ENCODE measurements at regions not wholly inside any gene's neighbourhood (a gene's known extent, or its start where the extent isn't known, plus 50 kb on each side); places are given as distances from the start of the nearest gene placed in this dataset.
"Not testable (repeated sequence)": the region's sequence is repeated elsewhere in the genome, so short reads cannot be mapped to it uniquely, and the experiment has no call there.

DNA sequence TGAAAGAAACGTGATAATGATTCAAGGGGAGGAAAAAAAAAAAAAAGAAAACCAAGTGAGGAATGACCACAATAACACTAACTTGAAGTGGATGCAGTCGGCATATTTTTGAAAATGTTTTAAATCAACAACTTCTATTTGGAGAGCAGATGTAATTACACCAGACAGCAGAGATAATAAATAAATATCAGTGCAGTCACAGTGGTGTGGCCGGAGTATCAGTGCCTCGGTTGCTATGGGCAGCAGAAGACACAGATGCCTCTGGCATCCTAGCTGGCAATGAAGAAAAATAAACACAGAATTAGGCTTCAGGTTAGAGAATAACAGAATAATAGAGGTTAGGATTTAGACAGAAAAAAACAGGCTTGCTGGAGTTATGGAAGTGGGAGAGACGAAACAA, 888.3 kb downstream of the LTN1 start:
- no peak for DNase-seq

DNA sequence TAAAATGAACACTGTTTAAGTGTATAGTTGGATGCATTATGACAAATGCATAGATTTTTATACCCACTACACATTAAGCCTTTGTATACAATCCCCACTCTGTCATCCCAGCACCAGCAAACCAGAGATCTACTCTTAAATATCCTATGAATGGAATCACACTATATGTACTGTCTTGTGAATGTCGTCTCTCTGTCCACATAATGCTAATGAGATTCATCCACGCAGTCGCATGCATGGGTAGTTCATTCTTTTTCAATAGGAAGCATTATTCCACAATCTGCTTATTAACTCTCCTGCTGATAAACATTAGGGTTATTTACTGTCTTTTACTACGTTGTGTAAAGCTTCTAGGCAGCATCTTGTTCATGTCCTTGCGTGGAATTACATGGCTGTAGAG, 892.3 kb downstream of the LTN1 start:
- DNase-seq, result no peak

DNA sequence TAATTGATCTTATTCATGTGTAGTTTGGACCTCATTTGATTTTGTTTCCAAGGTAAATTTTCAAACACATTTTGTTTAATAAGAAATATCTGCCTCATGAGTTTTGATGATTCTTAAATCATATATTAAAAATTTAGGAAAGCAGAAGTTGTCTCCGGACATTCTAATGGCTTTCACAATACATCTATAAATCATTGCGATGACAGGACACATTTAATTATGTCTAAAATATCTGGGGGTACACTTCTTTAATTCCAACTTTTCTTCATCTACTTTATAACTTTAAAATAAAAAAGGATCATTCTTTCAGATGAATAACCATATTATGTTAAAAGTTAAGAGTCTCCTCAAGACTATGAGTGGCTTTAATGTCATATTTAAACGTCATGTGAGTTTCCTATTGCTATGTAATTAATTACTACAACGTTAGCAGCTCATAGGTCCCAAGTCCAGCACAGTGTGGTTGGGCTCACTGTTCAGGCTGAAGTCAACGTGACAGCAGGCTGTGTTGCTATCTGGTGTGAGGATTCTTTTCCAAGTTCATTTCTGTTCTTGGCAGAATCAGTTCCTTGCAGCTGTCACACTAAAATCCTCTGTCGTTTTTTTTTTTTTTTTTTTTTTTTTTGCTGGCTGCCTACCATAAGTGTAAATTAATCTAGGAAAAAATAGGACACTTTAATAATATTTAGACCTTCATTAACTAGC, 893.5 kb downstream of the LTN1 start:
- DNase-seq, result no peak

DNA sequence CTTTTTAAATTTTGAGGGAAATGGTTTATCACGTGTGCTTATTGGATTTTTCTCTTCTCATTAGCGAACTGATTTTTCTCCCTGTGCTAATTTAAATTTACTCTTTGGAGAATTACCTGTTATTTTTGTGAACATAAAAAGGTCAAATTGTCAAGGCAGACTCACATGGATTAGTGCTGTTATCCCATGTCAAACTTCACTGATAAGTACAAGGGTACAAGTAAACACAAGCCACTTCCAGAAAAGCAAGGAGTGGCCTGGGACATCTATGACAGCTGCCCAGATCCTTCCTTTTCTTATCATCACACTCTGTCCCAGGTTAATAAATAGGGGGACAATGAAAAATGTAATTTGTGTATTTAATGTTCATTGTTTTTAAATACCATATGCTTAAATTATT, 901.2 kb downstream of the LTN1 start:
- DNase-seq, result no peak

DNA sequence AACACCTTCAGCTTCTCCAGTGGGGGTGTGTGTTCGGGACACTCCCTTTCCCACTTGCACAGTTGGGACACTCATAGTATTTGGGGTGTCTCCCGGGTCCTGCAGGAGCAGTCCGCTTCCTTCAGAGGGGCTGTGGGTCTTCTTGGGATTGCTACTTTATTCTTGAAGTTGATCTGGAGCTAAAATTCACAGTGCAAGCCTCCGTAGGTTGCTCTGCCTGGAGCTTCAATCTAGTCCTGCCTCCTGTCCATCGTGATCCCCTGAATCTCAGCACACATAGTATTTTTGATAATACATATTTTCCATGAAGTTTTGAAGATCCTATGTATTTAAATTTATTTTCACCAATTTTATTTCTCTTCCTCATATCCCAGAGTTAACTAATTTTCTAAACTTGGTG, 902.1 kb downstream of the LTN1 start:
- no peak for DNase-seq

DNA sequence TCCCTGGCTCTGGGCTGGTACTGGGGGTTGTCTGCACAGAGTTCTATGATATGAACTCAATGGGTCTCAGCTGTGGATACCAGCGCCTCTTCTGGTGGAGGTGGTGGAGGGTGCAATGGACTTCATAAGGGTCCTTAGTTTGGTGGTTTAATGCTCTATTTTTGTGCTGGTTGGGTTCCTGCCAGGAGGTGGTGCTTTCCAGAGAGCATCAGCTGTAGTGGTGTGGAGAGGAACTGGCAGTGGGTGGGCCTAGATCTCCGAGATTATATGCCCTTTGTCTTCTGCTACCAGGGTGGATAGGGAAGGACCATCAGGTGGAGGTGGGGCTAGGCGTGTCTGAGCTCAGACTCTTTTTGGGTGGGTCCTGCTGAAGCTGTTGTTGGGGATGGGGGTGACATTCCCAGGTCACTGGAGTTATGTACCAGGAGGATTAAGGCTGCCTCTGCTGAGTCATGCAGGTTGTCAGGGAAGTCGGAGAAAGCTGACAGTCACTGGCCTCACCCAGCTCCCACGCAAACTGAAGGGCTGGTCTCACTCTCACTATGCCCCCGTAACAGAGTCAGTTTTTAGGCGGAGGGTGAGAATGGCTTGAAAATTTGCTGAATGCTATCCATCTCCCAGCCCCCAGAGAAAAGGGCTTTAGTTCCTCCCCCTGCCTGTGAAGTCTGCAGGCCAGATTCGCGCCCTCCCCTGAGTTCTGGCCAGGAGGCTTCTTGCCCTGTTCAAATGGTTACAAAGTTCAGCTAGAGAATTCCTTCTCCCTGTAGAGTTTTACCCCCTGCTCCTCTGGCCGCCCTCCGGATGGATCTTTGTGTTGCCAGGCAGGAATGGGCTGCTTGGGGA, 902.9 kb downstream of the LTN1 start:
- no peak for DNase-seq

DNA sequence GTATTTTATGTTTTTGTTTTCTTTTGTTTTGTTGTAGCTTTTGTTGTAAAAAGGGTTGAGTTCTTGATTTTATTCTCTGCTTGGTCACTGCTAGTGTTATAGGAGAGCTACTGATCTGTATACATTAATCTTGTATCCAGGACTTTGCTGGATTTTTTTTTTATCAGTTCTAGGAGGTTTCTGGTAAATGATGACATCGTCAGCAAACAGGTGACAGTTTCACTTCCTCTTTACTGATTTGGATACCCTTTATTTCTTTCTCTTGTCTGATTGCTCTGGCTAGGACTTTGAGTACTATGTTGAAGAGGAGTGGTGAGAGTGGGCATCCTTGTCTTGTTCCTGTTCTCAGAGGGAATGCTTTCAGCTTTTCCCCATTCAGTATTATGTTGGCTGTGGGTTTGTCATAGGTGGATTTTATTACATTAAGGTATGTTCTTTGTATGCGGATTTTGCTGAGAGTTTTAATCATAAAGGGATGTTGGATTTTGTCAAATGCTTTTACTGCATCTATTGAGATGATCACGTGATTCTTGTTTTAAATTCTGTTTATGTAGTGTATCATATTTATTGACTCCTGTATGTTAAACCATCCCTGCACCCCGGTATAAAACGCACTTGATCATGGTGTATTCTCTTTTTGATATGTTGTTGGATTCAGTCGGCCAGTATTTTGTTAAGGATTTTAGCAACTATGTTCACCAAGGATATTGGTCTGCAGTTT, 905.7 kb downstream of the LTN1 start:
- DNase-seq, result no peak

DNA sequence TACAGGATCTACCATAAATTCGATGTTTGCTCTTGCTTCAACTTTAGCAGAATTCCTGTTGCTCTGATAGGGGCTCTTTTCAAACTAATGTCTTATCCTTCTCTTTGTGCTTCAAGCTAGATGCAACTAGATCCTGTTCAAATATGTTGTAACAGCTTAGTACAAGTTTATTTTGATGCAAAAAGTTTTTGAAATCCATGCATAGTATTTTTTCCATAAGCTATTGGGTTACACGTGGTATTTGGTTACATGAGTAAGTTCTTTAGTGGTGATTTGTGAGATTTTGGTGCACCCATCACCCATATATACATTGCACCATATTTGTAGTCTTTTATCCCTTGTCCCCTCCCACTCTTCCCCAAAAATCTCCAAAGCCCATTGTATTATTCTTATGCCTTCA, 907.7 kb downstream of the LTN1 start:
- no peak for DNase-seq

DNA sequence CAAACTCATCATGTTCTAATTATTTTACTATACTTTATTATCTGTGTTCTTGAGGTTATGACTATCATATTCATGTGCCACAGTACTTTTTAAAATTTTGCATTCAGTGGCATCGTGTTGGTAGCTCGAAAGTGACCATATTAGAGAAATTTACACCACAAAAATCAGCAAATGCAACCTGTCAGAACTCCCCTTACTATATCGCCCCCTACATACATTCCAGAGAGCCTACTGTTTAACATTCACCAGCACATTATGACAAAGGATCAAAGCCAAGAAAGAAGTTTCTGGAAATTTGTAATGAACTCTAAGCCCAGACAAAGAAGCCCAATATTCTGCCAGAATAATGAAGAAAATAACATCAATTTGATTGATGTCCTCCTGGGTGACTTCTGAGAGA, 909.3 kb downstream of the LTN1 start:
- DNase-seq, result no peak

DNA sequence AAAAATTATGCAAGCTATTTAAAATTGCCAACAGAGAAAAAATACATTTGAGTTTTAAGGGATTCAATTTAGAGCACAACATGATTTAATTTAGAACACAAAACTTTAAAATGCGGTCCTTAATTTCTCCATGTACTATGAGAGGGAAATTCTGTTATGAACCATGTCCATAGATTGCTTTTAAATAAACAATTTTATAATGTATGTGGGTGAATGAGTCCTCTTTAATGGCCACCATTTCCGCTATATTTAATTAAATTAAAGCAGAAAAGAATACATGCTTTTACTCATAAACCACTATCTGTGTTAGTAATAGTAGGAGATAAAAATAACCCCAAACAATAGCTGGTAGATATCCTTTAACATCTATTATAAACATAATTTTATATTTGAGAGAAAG, 914.6 kb downstream of the LTN1 start:
- no peak for DNase-seq

DNA sequence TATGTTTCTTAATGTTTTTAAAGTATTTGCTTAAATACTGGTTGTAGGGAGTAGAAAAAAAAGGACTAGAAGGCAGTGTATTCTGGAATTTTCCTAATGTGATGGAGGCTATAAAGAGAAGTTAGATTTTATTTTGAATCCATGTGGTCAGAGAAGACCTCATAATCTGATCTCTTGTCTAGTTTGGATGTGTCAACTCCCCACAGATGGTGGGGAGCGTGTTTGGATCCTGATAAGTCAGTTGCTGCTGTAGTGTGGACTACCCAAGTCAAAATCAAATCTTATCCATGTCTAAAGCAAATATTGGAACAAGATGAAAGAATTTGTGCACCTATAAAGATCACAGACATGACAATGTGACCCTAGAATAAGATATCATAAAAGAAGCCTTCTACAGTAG, 918.0 kb downstream of the LTN1 start:
- DNase-seq, result no peak

DNA sequence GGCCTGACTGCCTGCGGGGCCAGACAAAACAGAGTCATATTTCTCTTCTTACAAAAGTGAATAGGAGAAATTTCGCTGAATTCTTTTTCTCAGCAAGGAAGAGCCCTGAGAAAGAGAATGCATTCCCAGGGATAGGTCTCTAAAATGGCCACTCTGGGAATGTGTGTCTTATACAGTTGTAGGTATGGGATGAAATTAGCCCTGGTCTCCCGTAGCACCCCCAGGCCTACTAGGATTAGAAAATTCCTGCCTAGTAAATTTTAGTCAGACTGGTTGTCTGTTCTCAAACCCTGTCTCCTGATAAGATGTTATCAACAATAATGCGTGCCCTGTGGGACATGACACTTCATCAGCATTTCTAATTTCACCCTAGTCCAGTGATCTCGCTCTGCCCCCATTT, 920.1 kb downstream of the LTN1 start:
- no peak for DNase-seq

DNA sequence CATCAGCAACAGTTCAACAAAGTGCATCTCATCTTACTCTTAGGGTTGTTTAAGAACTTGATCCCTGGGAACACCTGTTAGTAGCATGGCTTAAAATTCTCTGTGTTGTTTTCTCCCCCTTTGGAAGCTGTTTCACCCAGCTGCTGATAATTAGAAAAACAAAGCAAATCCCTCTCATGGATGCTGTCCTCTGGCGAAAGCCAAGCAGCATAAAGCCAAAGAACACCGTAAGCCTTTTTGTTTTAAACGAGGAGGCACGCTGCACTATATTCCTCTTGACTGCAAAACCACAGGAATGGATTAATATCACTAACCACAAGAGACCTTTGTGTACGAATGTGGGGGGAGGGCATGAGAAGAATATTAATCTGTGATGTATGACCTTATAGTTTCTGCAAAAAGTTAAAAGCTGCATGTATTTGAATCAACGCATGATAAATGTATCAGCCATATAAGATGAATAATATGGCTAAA, 923.2 kb downstream of the LTN1 start:
- DNase-seq, result no peak

DNA sequence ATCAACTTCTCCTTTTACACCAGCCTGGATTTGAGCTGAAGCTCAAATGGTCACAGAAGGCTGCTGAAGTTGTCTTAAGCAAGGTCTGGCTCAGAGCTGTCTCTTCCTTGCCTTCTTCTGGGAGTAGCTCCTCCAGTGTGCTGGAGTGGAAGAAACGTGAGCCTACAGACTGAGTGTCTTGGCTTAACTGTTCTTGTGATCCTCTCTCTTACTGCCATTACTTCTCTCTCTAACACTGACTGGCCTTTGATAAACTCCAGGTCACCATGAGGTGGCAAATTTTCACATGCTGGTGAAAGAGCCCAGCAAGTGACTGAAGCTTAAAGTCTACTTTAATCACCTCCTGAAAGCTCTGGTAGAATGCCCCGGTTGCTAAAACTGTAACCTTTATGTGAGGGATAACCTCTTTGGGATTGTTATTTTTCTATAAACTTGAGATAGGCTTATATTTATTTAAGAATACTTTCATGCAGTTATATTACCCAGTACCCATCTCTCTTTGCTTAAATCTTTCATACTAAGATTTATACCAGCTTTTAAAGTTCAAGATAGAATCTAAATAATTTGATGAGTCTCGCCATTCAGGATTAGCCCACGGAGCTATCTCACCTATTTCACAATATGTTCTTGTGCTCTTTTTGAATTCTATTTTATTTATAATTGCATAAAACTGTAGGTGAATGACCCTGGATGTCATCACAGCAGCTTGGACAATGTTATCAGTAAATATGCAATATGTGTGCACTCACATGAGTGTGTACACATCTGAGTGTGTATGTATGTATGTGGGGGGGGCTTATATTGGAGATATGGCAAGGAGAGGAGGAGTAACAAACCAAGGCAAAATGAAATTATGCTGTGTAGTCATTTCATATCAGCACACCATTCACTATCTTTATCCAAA, 924.0 kb downstream of the LTN1 start:
- DNase-seq, result no peak

DNA sequence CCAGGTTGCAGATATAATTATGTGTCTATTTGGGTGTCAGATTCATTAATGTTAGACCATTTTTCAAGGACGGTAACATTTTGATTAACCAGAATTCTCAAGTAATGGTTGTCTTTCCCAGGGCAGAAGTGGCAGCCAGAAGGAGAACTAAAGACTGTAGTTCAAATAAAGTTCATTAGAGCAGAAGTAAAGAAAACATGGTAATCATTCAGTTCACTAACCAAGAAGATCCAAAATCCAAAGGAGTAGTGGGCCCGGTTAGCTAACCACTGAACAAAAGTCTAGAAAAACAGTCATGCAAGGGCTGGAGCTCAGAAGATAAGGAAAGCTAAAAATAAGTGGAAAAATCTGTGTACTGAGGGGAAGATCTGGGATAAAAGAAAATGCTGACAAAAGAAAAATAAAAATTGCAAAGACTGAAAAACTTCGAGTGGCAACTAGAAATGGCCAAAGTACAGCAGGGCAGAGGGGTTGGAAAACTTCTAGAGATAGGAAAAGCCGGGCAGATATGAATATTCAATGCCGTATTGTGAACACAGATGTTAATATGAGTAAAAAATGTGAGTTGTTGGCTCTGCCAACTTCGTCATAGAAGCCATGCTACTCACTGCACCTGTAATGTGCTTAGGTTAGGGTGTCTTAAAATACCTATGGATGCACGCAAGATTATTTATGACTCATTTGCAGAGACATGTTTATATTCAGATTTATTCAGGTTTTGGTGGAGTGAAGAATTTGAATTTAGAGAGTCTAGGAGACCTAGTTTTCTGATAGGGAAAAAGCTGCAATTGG, 925.9 kb downstream of the LTN1 start:
- no peak for DNase-seq

DNA sequence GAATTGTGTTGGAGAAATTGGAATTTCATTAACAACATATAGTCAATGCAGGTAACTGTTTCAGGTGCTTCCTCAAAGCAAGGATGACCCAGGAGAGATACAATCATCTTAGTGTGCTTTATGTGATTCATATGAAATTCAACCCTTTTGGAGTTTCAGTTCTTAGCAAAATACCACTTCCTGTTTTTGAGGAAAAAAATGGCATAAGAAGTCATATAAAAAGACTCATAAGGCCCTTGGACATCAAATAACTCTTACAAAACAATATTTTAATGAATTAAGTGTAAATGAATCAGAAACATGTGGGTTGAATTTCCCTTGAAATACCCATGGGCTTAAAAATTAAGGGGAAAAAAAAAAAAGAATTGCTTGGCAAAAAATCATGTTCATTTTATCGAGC, 926.6 kb downstream of the LTN1 start:
- no peak for DNase-seq

DNA sequence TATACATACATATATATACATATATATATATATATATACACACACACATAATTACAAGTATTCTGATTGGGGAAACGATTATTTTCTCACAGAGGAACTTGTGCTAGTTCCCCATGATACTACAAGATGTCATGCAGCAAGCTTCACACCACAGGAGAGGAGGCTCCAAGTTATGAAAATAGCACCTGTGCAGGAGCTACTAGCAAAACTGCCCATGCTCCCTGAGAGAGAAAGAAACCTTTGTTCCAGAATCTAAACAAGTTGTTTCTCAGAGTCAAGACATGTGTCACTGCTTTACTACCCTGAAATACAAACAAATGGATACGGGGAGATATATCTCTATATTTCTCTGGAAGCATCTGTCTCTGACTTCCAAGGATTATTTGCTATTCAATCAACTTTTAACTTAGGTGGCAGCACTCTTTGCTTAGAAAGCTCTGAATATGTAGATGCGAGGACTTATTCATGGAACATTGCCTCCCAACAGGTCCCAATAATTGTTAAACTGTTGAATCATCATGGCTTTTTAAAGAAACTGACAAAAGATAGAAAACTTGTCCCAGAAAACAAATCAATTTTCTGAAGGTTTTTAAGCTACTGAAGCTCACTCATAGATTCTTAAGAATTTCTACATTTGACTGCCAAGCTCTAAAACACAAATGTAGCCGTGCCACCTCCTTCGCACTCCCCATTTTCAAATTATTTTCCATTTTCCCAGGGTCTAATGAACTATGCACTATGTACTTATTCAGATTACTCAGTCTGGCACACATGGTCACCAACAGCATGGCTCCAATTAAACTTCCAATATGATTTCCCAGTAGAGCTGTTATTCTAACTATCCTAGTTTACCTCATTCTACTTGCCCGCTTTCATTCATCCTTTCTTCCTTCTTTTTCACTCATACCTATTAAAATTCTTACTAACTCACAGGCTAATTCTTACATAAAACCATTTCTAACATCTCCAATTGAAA, 929.1 kb downstream of the LTN1 start:
- no peak for DNase-seq

DNA sequence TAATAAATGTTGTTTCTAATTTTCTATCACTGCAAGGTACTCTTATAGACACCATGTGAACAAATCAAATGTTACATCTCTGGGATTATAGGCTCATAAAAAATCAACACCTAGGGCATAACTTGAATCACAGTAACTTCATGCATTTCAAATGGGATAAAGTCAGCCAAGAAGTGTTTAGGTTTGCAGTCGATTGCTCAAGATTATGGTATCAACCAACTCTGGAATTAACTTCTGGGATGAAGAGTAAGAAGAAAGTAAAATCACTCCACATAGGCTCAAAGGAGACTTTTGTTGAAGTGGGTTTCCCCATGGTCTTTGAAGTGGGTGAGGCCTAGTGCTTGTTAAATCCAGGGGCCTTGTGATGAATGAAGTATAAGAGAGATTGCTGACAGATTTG, 939.7 kb downstream of the LTN1 start:
- DNase-seq, result not testable (repeated sequence)

DNA sequence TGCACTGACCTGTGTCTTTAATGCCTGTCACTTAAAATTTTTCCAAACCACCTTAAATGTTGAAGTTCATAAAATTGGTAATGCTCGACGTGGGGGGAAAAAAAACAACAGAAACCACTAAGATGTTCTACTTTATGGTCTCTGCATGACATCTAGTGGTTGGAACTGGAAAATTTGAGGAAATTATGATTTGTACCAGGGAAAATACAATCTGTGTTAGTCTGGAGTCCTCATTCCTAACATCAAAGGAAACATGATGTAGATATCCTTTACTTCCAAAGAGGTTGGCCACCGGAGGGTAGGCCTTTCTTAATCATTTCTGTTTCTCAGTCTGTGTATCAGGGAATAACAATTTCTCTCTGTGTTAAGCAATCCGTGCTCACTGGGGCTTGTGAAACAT, 941.0 kb downstream of the LTN1 start:
- DNase-seq, result not testable (repeated sequence)

DNA sequence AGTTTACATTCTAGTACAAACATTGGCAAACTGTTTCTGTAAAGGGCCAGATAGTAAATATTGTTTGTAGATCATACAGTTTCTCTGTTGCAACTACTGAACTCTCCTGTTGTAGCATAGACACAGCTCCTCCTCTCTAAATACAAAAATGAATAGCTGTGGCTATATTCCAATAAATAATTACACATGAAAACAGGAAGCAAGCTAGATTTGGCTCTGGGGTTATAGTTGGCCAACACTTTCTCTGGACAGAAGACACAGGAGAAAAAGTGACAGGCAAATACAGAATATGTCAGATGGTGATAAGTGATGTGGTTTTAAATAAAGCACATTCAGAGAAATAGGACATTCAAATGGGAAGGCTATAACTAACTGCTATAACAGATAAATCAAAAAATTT, 957.0 kb downstream of the LTN1 start:
- DNase-seq, result not testable (repeated sequence)

All from central memory CD4-positive, alpha-beta T cell (primary cell).